Right lobe of liver (tissue), 4 donors: ENCODE measurements at regions not wholly inside any gene's neighbourhood (a gene's known extent, or its start where the extent isn't known, plus 50 kb on each side); places are given as distances from the start of the nearest gene placed in this dataset.

Experiments
- POLR2A ChIP-seq: fragments of 450-650 bp; IDR thresholded peaks from one replicate; pipeline ENCODE4 v1.6.1; 2017; ENCODE audit warnings: antibody characterized with exemption, mild to moderate bottlenecking
- TF ChIP-seq, protein P1 (sequence below), 4 donors: fragments of 200-600 bp in 3 of 4; fragments of 450-650 bp in 1 of 4; IDR thresholded peaks; one replicate each; pipeline versions ENCODE4 v1.5.1 to v1.8.0; 2016 to 2022; ENCODE audit warnings: antibody characterized with exemption in 4 of 4, mild to moderate bottlenecking in 2 of 4
- donor health status: DM: no; HTN: no; CAD: no.
- donor health status: DM: no; HTN: no; CAD: no.
- donor health status: DM: no; HTN: yes; CAD: no.

DNA sequence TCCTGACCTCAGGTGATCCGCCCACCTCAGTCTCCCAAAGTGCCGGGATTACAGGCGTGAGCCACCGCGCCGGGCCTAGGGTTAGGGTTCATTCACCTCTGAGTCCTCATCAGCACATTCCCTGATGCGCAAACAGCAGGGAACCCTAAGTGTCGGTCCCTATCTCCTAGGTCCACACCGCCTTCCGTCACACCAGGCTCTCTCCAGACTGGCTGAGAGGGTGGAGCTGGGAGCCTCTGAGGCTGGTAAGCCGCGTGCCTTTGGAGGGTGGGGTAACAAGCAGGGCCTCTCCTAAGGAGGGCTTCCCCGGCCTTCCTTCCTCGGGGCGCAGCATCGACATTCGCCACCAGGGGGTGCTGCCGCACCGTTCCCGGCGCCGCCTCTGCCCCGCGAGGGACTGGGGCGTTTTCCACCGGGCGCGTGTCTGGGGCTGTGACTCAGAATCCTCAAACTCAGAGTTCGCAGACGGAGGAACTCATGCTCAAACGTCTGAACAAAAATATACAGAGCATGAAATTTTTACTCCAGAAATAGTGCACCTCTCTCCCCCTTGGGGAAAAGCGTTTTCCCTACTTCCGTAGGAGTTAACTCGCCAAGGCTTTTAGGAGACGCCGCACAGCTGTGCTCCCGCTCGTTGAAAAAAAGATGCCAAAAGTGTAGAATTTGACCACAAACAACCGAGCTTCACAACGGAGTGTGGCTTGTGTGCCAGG lies 63.9 kb upstream of the ASAP2 start:
- no peak for TF ChIP-seq POLR2A
- TF ChIP-seq, protein P1, sequence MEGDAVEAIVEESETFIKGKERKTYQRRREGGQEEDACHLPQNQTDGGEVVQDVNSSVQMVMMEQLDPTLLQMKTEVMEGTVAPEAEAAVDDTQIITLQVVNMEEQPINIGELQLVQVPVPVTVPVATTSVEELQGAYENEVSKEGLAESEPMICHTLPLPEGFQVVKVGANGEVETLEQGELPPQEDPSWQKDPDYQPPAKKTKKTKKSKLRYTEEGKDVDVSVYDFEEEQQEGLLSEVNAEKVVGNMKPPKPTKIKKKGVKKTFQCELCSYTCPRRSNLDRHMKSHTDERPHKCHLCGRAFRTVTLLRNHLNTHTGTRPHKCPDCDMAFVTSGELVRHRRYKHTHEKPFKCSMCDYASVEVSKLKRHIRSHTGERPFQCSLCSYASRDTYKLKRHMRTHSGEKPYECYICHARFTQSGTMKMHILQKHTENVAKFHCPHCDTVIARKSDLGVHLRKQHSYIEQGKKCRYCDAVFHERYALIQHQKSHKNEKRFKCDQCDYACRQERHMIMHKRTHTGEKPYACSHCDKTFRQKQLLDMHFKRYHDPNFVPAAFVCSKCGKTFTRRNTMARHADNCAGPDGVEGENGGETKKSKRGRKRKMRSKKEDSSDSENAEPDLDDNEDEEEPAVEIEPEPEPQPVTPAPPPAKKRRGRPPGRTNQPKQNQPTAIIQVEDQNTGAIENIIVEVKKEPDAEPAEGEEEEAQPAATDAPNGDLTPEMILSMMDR (IDR thresholded peaks at IDR 0.05) = peak; percentile 98 to 99 (median 98)
